Nephron (organoid): ENCODE measurements at regions not wholly inside any gene's neighbourhood (a gene's known extent, or its start where the extent isn't known, plus 50 kb on each side); places are given as distances from the start of the nearest gene placed in this dataset.

ENCODE experiments used
- H3K27ac Mint-ChIP-seq, 3 experiments: 2 replicates each; pipeline ENCODE4 v1.8.0; 2020; ENCODE audit warnings: mixed read lengths in 3 of 3, mild to moderate bottlenecking in 2 of 3, moderate library complexity in 1 of 3
- H3K27me3 Mint-ChIP-seq: 2 replicates; pipeline ENCODE4 v1.8.0; 2021; ENCODE audit warnings: low read depth, mild to moderate bottlenecking, moderate library complexity, mixed read lengths
- H3K36me3 Mint-ChIP-seq: 2 replicates; pipeline ENCODE4 v1.8.0; 2020; ENCODE audit warnings: low read depth, mixed read lengths
- H3K4me1 Mint-ChIP-seq: 2 replicates; pipeline ENCODE4 v1.8.0; 2020; ENCODE audit warnings: mixed read lengths
- H3K4me3 Mint-ChIP-seq, 3 experiments: 2 replicates each; pipeline ENCODE4 v1.8.0; 2020; ENCODE audit warnings: mild to moderate bottlenecking in 3 of 3, mixed read lengths in 3 of 3, moderate library complexity in 2 of 3
- H3K9me3 Mint-ChIP-seq: 2 replicates; pipeline ENCODE4 v1.8.0; 2020; ENCODE audit warnings: mixed read lengths
- TF ChIP-seq, protein P1 (sequence below), 3 experiments: fragments of 200-600 bp; sonication (generic); IDR thresholded peaks; one replicate each; pipeline ENCODE4 v1.5.0; 2021; ENCODE audit warnings: antibody characterized with exemption in 3 of 3; ENCODE audit not compliant: unreplicated experiment in 3 of 3

- Mint-ChIP-seq H3K27me3 (no peaks in the 10 kb centered on the region), H3K4me1 (no peaks in the 10 kb centered on the region), H3K27ac (no peak overlapping the region), H3K4me3 (no peak overlapping the region), H3K9me3 (no peaks in the 10 kb centered on the region), H3K36me3 (no peaks in the 10 kb centered on the region)
- TF ChIP-seq, protein P1, sequence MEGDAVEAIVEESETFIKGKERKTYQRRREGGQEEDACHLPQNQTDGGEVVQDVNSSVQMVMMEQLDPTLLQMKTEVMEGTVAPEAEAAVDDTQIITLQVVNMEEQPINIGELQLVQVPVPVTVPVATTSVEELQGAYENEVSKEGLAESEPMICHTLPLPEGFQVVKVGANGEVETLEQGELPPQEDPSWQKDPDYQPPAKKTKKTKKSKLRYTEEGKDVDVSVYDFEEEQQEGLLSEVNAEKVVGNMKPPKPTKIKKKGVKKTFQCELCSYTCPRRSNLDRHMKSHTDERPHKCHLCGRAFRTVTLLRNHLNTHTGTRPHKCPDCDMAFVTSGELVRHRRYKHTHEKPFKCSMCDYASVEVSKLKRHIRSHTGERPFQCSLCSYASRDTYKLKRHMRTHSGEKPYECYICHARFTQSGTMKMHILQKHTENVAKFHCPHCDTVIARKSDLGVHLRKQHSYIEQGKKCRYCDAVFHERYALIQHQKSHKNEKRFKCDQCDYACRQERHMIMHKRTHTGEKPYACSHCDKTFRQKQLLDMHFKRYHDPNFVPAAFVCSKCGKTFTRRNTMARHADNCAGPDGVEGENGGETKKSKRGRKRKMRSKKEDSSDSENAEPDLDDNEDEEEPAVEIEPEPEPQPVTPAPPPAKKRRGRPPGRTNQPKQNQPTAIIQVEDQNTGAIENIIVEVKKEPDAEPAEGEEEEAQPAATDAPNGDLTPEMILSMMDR (IDR thresholded peaks at IDR 0.05; ENCODE audit: unreplicated experiment in 3 of 3) = peak in 2 of 3 experiments; percentile 16 to 21
These were observed 57.6 kb upstream of the CABLES1 start for GRCh38 chr18:23077493-23078256.

DNA sequence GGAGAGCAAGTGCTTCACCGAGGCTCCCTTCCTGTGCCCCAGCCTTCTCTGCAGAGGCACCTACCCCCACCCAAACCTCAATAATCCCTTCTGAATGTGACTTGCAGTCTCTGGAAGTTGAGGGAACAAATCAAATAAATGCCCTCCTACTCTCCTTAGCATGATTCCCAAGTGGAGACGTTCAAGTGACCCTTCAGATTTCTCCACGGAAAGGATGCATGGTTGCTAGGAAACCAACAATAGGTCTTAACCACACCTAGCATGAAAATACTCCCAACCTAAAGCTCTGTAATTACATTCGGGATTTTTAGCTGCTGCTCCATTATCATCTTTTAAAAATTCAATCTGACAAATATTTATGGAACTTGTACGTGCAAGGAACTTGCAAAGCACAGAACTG lies 50.2 kb upstream of the CABLES1 start:
- H3K4me3 Mint-ChIP-seq = no peak overlapping the region
- no peaks in the 10 kb centered on the region for H3K27me3 Mint-ChIP-seq

More for the DNA sequence above, 50.2 kb upstream of the CABLES1 start:
- Mint-ChIP-seq H3K27ac (no peak overlapping the region), H3K4me1 (no peaks in the 10 kb centered on the region), H3K36me3 (no peaks in the 10 kb centered on the region), H3K9me3 (no peaks in the 10 kb centered on the region)
- TF ChIP-seq, protein P1 (IDR thresholded peaks at IDR 0.05; ENCODE audit: unreplicated experiment in 3 of 3) = no peak
